ENCODE measurements at regions not wholly inside any gene's neighbourhood (a gene's known extent, or its start where the extent isn't known, plus 50 kb on each side); places are given as distances from the start of the nearest gene placed in this dataset.

- Mint-ChIP-seq H3K36me3 (ENCODE audit: low read depth) (no peaks in the 10 kb centered on the region), H3K27ac (ENCODE audit: unreplicated experiment) (no peak overlapping the region), H3K4me1 (peaks cover 5% of the 10 kb centered on the region), H3K9me3 (no peaks in the 10 kb centered on the region), H3K4me3 (no peak overlapping the region), H3K27me3 (ENCODE audit: low read depth) (no peaks in the 10 kb centered on the region)
- DNase-seq (ENCODE audit: low read depth, low spot score): no peak
- TF ChIP-seq CTCF (conservative IDR thresholded peaks at IDR 0.05): no peak
Observed at GRCh38 chr12:91922674-91923073, 223.0 kb downstream of the BTG1 start.

- Mint-ChIP-seq H3K4me3 (no peak overlapping the region), H3K4me1 (peaks cover 5% of the 10 kb centered on the region)
Observed at GRCh38 chr12:91922139-91922538, 223.5 kb downstream of the BTG1 start.

GRCh38 chr12:91921555-91921954 lies 224.1 kb downstream of the BTG1 start:
- H3K9me3 Mint-ChIP-seq: no peaks in the 10 kb centered on the region
- H3K27ac Mint-ChIP-seq (ENCODE audit: unreplicated experiment): no peak overlapping the region
- no peaks in the 10 kb centered on the region for H3K4me1 Mint-ChIP-seq
- no peak for TF ChIP-seq CTCF (conservative IDR thresholded peaks at IDR 0.05)
- H3K4me3 Mint-ChIP-seq: no peak overlapping the region
- H3K27me3 Mint-ChIP-seq (ENCODE audit: low read depth): no peaks in the 10 kb centered on the region
- H3K36me3 Mint-ChIP-seq (ENCODE audit: low read depth): no peaks in the 10 kb centered on the region
- no peak for DNase-seq (ENCODE audit: low read depth, low spot score)

More at GRCh38 chr12:91922139-91922538, 223.5 kb downstream of the BTG1 start:
- H3K36me3 Mint-ChIP-seq (ENCODE audit: low read depth): no peaks in the 10 kb centered on the region
- DNase-seq (ENCODE audit: low read depth, low spot score): no peak
- no peak for TF ChIP-seq CTCF (conservative IDR thresholded peaks at IDR 0.05)
- H3K9me3 Mint-ChIP-seq: no peaks in the 10 kb centered on the region
- no peaks in the 10 kb centered on the region for H3K27me3 Mint-ChIP-seq (ENCODE audit: low read depth)
- H3K27ac Mint-ChIP-seq (ENCODE audit: unreplicated experiment): no peak overlapping the region

- Mint-ChIP-seq H3K27me3 (ENCODE audit: low read depth) (no peaks in the 10 kb centered on the region), H3K4me3 (no peak overlapping the region), H3K36me3 (ENCODE audit: low read depth) (no peaks in the 10 kb centered on the region), H3K27ac (ENCODE audit: unreplicated experiment) (no peak overlapping the region), H3K4me1 (no peaks in the 10 kb centered on the region), H3K9me3 (no peaks in the 10 kb centered on the region)
- no peak for TF ChIP-seq CTCF (conservative IDR thresholded peaks at IDR 0.05)
- no peak for DNase-seq (ENCODE audit: low read depth, low spot score)
Observed at GRCh38 chr12:91920741-91921140, 224.9 kb downstream of the BTG1 start.

- Mint-ChIP-seq H3K9me3 (no peaks in the 10 kb centered on the region), H3K27ac (ENCODE audit: unreplicated experiment) (no peak overlapping the region)
- TF ChIP-seq CTCF (conservative IDR thresholded peaks at IDR 0.05): no peak
Observed at GRCh38 chr12:91920276-91920675, 225.4 kb downstream of the BTG1 start.

GRCh38 chr12:91918431-91918830 lies 227.2 kb downstream of the BTG1 start:
- TF ChIP-seq CTCF (conservative IDR thresholded peaks at IDR 0.05): no peak
- DNase-seq (ENCODE audit: low read depth, low spot score): no peak
- Mint-ChIP-seq H3K27me3 (ENCODE audit: low read depth) (no peaks in the 10 kb centered on the region), H3K27ac (ENCODE audit: unreplicated experiment) (no peak overlapping the region), H3K4me1 (no peaks in the 10 kb centered on the region), H3K9me3 (no peaks in the 10 kb centered on the region), H3K4me3 (no peak overlapping the region), H3K36me3 (ENCODE audit: low read depth) (no peaks in the 10 kb centered on the region)

More at GRCh38 chr12:91920276-91920675, 225.4 kb downstream of the BTG1 start:
- no peaks in the 10 kb centered on the region for H3K4me1 Mint-ChIP-seq
- no peaks in the 10 kb centered on the region for H3K27me3 Mint-ChIP-seq (ENCODE audit: low read depth)
- no peak for DNase-seq (ENCODE audit: low read depth, low spot score)
- no peaks in the 10 kb centered on the region for H3K36me3 Mint-ChIP-seq (ENCODE audit: low read depth)
- no peak overlapping the region for H3K4me3 Mint-ChIP-seq
